ENCODE measurements at regions not wholly inside any gene's neighbourhood (a gene's known extent, or its start where the extent isn't known, plus 50 kb on each side); places are given as distances from the start of the nearest gene placed in this dataset.

- no peak for TF ChIP-seq CTCF (IDR thresholded peaks at IDR 0.05)
- DNase-seq (ENCODE audit: low spot score): no peak
- no peak for ATAC-seq (ENCODE audit: low FRiP score)
These were observed 187.4 kb upstream of the NCKAP5 start for GRCh38 chr2:133755480-133756300.

GRCh38 chr2:133756833-133757232 is 188.6 kb upstream of the NCKAP5 start:
- ATAC-seq (ENCODE audit: low FRiP score) (no peak), DNase-seq (ENCODE audit: low spot score) (no peak)
- TF ChIP-seq CTCF (IDR thresholded peaks at IDR 0.05): no peak

GRCh38 chr2:133760376-133760775 is 192.1 kb upstream of the NCKAP5 start:
- ATAC-seq (ENCODE audit: low FRiP score): no peak

GRCh38 chr2:133765658-133766057 is 197.4 kb upstream of the NCKAP5 start:
- no peak for TF ChIP-seq CTCF (IDR thresholded peaks at IDR 0.05)
- DNase-seq (ENCODE audit: low spot score) (no peak), ATAC-seq (ENCODE audit: low FRiP score) (no peak)

More at GRCh38 chr2:133760376-133760775, 192.1 kb upstream of the NCKAP5 start:
- DNase-seq (ENCODE audit: low spot score): no peak
- TF ChIP-seq CTCF (IDR thresholded peaks at IDR 0.05): no peak

- ATAC-seq (ENCODE audit: low FRiP score) (no peak), DNase-seq (ENCODE audit: low spot score) (no peak)
- no peak for TF ChIP-seq CTCF (IDR thresholded peaks at IDR 0.05)
These were observed 198.0 kb upstream of the NCKAP5 start for GRCh38 chr2:133766164-133766832.

- no peak for TF ChIP-seq CTCF (IDR thresholded peaks at IDR 0.05)
- no peak for ATAC-seq (ENCODE audit: low FRiP score)
- DNase-seq (ENCODE audit: low spot score): no peak
These were observed 200.0 kb upstream of the NCKAP5 start for GRCh38 chr2:133768256-133768655.

All from omental fat pad (tissue), 3 donors.